Esophagus muscularis mucosa (tissue), 4 donors: ENCODE measurements at regions not wholly inside any gene's neighbourhood (a gene's known extent, or its start where the extent isn't known, plus 50 kb on each side); places are given as distances from the start of the nearest gene placed in this dataset.

Experiments
- CTCF ChIP-seq, 3 experiments: fragments of 200-600 bp in 2 of 3; fragments of 450-650 bp in 1 of 3; sonication (generic) in 2 of 3; IDR thresholded peaks; one replicate each; pipeline ENCODE4 v1.5.1; 2017 to 2019; ENCODE audit warnings: antibody characterized with exemption in 3 of 3, mild to moderate bottlenecking in 2 of 3, moderate library complexity in 1 of 3
- EP300 ChIP-seq: sonication (generic); formaldehyde crosslinking; IDR thresholded peaks from one replicate; pipeline ENCODE4 v1.6.1; 2017; ENCODE audit warnings: antibody characterized with exemption
- POLR2A ChIP-seq: fragments of 450-650 bp; IDR thresholded peaks from one replicate; pipeline ENCODE4 v1.6.1; 2017; ENCODE audit warnings: antibody characterized with exemption, moderate library complexity, mild to moderate bottlenecking, low read depth
- POLR2AphosphoS5 ChIP-seq, 2 donors: sonication (generic); formaldehyde crosslinking; IDR thresholded peaks; one replicate each; pipeline ENCODE4 v1.6.1; 2017; ENCODE audit warnings: antibody characterized with exemption in 2 of 2

DNA sequence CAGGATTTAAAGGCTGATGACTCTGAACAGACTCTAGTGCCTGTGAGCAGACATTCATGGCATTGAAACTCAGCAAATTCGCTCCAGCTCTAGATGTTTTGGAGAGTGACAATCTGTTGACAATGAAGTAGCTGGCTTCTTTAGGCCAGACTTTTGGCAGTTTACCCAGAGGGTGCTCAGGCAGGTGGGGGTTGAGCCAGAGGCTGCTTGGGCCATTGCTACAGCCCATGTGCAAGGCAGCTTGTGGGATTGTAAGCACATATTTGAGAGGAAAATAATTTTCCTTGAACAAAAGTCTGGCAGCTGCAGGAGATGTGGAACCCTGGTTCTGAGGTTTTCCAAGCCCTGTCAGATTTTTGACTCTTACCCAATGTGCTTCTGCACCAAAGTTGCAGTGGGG is 311.6 kb downstream of the CDC5L start:
- TF ChIP-seq CTCF (IDR thresholded peaks at IDR 0.05) (no peak), POLR2A (no peak), POLR2AphosphoS5 (IDR thresholded peaks at IDR 0.05) (no peak), EP300 (no peak)
